ENCODE measurements at regions not wholly inside any gene's neighbourhood (a gene's known extent, or its start where the extent isn't known, plus 50 kb on each side); places are given as distances from the start of the nearest gene placed in this dataset.

DNA sequence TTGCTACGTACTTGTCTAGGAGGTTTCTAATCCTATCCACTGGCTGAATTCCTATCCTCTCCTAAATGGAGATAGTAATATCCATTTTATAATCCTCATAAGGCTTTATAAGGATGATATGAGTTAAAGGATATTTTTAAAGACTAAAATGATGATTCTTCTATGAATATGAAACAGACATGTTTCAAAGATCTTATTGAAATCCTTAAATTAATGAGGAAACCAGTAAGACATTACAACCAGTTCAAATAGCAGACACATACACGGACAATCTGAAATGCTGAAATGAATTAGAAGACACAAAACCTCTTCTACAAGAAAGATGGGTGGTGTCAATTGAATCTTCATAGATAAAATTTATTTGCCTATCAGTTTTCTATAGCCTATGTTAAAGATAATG, 132.9 kb upstream of the ANK3 start:
- intact Hi-C loops (cut with DNase I) = no loop called here
- Histone ChIP-seq H3K27me3 (no peaks in the 10 kb centered on the region), H3K4me1 (no peaks in the 10 kb centered on the region), H3K9me3 (no peaks in the 10 kb centered on the region), H3K27ac (no peak overlapping the region), H3K36me3 (no peaks in the 10 kb centered on the region), H3K4me3 (no peak overlapping the region)
- TF ChIP-seq CTCF (IDR thresholded peaks at IDR 0.05) = no peak
- TF ChIP-seq POLR2A (IDR thresholded peaks at IDR 0.05) = no peak
- DNase-seq = no peak
- WGBS, 2 donors = 97 to 98% methylated on average over 2 of the region's 2 CpGs

DNA sequence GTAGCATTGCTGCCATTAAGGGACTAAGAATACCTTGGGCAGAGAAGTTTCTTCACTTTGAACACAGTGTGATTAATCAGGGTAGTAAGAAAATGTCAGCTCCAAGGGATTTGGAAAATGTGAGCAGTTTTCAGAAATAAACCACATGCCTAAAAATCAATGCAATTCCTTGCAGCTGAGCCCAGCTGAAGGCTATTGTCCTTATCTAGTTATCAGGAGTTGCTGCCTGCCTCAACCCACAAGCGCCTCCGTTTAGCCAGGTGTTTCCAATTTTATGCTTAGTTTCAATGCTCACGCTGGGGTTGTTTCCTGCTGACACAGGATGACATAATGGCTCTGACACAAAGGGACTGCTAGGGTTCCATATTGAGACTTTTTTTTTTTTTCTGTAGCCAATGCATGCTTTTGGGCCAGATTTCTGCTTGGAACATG, 132.3 kb upstream of the ANK3 start:
- no peaks in the 10 kb centered on the region for H3K36me3 ChIP-seq
- TF ChIP-seq POLR2A (IDR thresholded peaks at IDR 0.05) (no peak), CTCF (IDR thresholded peaks at IDR 0.05) (no peak)
- intact Hi-C loops (cut with DNase I) = no loop called here
- H3K4me1 ChIP-seq = no peaks in the 10 kb centered on the region
- H3K9me3 ChIP-seq = no peaks in the 10 kb centered on the region
- H3K27ac ChIP-seq = no peak overlapping the region
- DNase-seq = no peak
- 56 to 89% methylated on average over 3 of the region's 3 CpGs for WGBS, 2 donors
- no peaks in the 10 kb centered on the region for H3K27me3 ChIP-seq
- H3K4me3 ChIP-seq = no peak overlapping the region

DNA sequence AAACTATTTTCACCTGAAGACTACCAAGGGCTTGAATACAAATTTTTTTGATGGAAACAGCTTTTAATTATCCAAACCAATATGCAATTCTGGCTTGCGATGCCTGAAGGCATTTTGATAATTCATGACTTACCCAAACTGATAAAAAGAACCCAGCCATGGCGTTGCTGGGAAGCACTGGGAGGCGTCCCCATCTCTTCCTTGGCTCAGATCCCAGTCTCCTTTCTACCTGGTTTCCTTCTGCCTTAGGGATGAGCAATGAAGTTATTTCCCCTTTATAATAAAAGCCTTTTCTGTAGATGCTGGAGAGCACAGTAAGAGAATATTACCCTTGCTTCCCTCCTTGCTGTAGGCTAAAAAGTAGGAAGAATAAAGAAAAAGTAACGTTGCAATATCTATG, 129.1 kb upstream of the ANK3 start:
- intact Hi-C loops (cut with DNase I) = no loop called here

GRCh38 chr10:60517805-60518204, 128.1 kb upstream of the ANK3 start:
- Histone ChIP-seq H3K4me3 (no peak overlapping the region), H3K27ac (no peak overlapping the region), H3K4me1 (no peaks in the 10 kb centered on the region), H3K9me3 (no peaks in the 10 kb centered on the region), H3K36me3 (no peaks in the 10 kb centered on the region), H3K27me3 (no peaks in the 10 kb centered on the region)
- intact Hi-C loops (cut with DNase I) = no loop called here
- 54 to 67% methylated on average over 3 of the region's 3 CpGs for WGBS, 2 donors
- DNase-seq = no peak
- no peak for TF ChIP-seq POLR2A (IDR thresholded peaks at IDR 0.05)
- TF ChIP-seq CTCF (IDR thresholded peaks at IDR 0.05) = no peak

More for the DNA sequence above, 129.1 kb upstream of the ANK3 start:
- Histone ChIP-seq H3K4me3 (no peak overlapping the region), H3K4me1 (no peaks in the 10 kb centered on the region), H3K9me3 (no peaks in the 10 kb centered on the region), H3K36me3 (no peaks in the 10 kb centered on the region), H3K27ac (no peak overlapping the region), H3K27me3 (no peaks in the 10 kb centered on the region)
- no peak for DNase-seq
- 48 to 55% methylated on average over 4 of the region's 4 CpGs for WGBS, 2 donors
- TF ChIP-seq POLR2A (IDR thresholded peaks at IDR 0.05) (no peak), CTCF (IDR thresholded peaks at IDR 0.05) (no peak)

GRCh38 chr10:60513281-60513680, 123.6 kb upstream of the ANK3 start:
- Histone ChIP-seq H3K27me3 (no peaks in the 10 kb centered on the region), H3K4me3 (no peak overlapping the region), H3K9me3 (no peaks in the 10 kb centered on the region), H3K27ac (no peak overlapping the region), H3K36me3 (no peaks in the 10 kb centered on the region), H3K4me1 (no peaks in the 10 kb centered on the region)
- intact Hi-C loops (cut with DNase I) = no loop called here
- DNase-seq = no peak
- TF ChIP-seq CTCF (IDR thresholded peaks at IDR 0.05) (no peak), POLR2A (IDR thresholded peaks at IDR 0.05) (no peak)

Data from esophagus squamous epithelium (tissue), 5 donors.